RWPE2 (cell line): ENCODE measurements at regions not wholly inside any gene's neighbourhood (a gene's known extent, or its start where the extent isn't known, plus 50 kb on each side); places are given as distances from the start of the nearest gene placed in this dataset.

Experiments used
- ATAC-seq: fragments of 200-7000 bp; cut with Tn5 transposase; 3 replicates; pipeline ENCODE4 v1.9.1; 2021; ENCODE audit warnings: low read depth
- DNase-seq: peaks from one replicate; pipeline ENCODE4 v3.0.0-alpha.2; 2020; ENCODE audit warnings: low spot score
- H3K27ac ChIP-seq: fragments of 450-650 bp; 2 replicates; pipeline ENCODE4 v1.5.1; 2017; ENCODE audit warnings: mild to moderate bottlenecking; ENCODE audit not compliant: poor library complexity, severe bottlenecking
- H3K27me3 ChIP-seq: fragments of 250-450 bp; sonication (Bioruptor Pico); 2 replicates; pipeline ENCODE4 v1.5.1; 2021; ENCODE audit warnings: mild to moderate bottlenecking, moderate library complexity; ENCODE audit not compliant: insufficient read depth, poor library complexity, severe bottlenecking
- H3K36me3 ChIP-seq: fragments of 250-450 bp; sonication (Bioruptor Pico); 2 replicates; pipeline ENCODE4 v1.5.1; 2020; ENCODE audit warnings: low read depth, mild to moderate bottlenecking, moderate library complexity
- H3K4me1 ChIP-seq: fragments of 250-450 bp; sonication (Bioruptor Pico); 2 replicates; pipeline ENCODE4 v1.5.1; 2021; ENCODE audit warnings: mild to moderate bottlenecking, moderate library complexity; ENCODE audit not compliant: insufficient read depth, poor library complexity, severe bottlenecking
- H3K4me3 ChIP-seq: fragments of 250-450 bp; sonication (Bioruptor Pico); 2 replicates; pipeline ENCODE4 v1.5.1; 2021; ENCODE audit warnings: mild to moderate bottlenecking, moderate library complexity; ENCODE audit not compliant: severe bottlenecking
- H3K9me3 ChIP-seq: fragments of 250-450 bp; sonication (Bioruptor Pico); 2 replicates; pipeline ENCODE4 v1.5.1; 2021; ENCODE audit warnings: mild to moderate bottlenecking, moderate library complexity; ENCODE audit not compliant: severe bottlenecking
- TF ChIP-seq, protein P1 (sequence below): fragments of 450-650 bp; IDR thresholded peaks from one replicate; pipeline ENCODE4 v1.5.1; 2017; ENCODE audit warnings: mild to moderate bottlenecking, moderate library complexity; ENCODE audit not compliant: poor library complexity, severe bottlenecking

DNA sequence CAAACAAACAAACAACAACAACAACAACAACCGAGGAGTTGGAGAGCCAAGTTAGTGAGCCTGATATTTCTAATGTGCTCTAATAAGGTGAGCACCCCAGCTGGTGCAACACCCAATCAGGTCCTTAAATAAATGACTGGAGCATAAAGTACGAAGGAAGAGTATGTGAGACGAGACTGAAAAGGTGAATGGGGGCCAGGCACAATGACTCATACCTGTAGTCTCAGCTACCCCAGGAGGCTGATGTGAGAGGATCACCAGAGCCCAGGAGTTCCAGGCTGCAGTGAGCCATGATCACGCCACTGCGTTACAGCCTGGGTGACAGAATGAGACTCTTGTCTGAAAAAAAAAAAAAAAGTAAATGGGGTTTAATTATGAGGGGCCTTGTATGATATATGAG lies 152.0 kb upstream of the ZRANB2 start:
- H3K4me1 ChIP-seq: no peaks in the 10 kb centered on the region
- DNase-seq: no peak

GRCh38 chr1:71232166-71232763 lies 151.4 kb upstream of the ZRANB2 start:
- Histone ChIP-seq H3K4me1 (no peaks in the 10 kb centered on the region), H3K9me3 (no peaks in the 10 kb centered on the region), H3K36me3 (no peaks in the 10 kb centered on the region), H3K27ac (no peak overlapping the region), H3K27me3 (no peaks in the 10 kb centered on the region), H3K4me3 (no peak overlapping the region)
- ATAC-seq (no peak), DNase-seq (no peak)
- TF ChIP-seq, protein P1, sequence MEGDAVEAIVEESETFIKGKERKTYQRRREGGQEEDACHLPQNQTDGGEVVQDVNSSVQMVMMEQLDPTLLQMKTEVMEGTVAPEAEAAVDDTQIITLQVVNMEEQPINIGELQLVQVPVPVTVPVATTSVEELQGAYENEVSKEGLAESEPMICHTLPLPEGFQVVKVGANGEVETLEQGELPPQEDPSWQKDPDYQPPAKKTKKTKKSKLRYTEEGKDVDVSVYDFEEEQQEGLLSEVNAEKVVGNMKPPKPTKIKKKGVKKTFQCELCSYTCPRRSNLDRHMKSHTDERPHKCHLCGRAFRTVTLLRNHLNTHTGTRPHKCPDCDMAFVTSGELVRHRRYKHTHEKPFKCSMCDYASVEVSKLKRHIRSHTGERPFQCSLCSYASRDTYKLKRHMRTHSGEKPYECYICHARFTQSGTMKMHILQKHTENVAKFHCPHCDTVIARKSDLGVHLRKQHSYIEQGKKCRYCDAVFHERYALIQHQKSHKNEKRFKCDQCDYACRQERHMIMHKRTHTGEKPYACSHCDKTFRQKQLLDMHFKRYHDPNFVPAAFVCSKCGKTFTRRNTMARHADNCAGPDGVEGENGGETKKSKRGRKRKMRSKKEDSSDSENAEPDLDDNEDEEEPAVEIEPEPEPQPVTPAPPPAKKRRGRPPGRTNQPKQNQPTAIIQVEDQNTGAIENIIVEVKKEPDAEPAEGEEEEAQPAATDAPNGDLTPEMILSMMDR: no peak

More for the DNA sequence above, 152.0 kb upstream of the ZRANB2 start:
- Histone ChIP-seq H3K27ac (no peak overlapping the region), H3K36me3 (no peaks in the 10 kb centered on the region), H3K9me3 (no peaks in the 10 kb centered on the region), H3K4me3 (no peak overlapping the region), H3K27me3 (no peaks in the 10 kb centered on the region)
- ATAC-seq: no peak
- TF ChIP-seq, protein P1: no peak

GRCh38 chr1:71231751-71232150 lies 150.9 kb upstream of the ZRANB2 start:
- DNase-seq (no peak), ATAC-seq (no peak)
- no peaks in the 10 kb centered on the region for H3K9me3 ChIP-seq
- H3K27ac ChIP-seq: no peak overlapping the region
- no peak overlapping the region for H3K4me3 ChIP-seq
- no peaks in the 10 kb centered on the region for H3K4me1 ChIP-seq
- TF ChIP-seq, protein P1: no peak
- no peaks in the 10 kb centered on the region for H3K27me3 ChIP-seq
- no peaks in the 10 kb centered on the region for H3K36me3 ChIP-seq

DNA sequence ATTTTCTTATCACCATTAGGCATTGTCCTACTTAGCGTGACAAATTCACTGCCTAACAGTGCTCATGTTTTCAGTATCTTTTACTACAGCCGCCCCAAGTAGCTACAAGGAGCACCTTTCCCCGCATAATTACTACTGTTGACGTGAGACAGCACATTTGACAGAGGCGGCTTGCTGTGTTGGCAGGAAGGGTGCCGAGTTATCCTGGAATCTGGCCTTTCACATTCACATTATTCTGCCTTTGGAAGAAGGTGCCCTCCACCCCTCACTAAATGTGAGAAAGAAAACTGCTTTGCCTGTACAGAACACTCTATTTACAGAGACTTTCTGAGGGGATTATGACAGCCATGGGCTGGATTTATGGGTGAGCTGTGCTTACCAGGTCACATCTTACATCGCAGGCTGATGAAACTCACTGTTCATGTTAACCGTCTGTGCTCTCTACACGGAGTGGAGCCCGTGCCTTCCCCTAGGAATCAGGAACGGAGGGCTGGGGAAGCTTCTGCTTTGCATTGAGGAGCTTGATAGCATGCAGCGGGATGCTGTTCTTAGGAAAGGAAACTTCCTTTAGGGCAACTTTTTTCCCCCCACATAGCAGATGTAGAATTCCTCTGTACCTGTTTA lies 148.0 kb upstream of the ZRANB2 start:
- ATAC-seq: no peak

More for the DNA sequence above, 148.0 kb upstream of the ZRANB2 start:
- H3K4me3 ChIP-seq: no peak overlapping the region
- DNase-seq: no peak
- TF ChIP-seq, protein P1: no peak
- H3K27me3 ChIP-seq: no peaks in the 10 kb centered on the region
- no peaks in the 10 kb centered on the region for H3K36me3 ChIP-seq
- H3K27ac ChIP-seq: no peak overlapping the region
- H3K4me1 ChIP-seq: no peaks in the 10 kb centered on the region
- H3K9me3 ChIP-seq: no peaks in the 10 kb centered on the region
